Astrocyte (in vitro differentiated cells and primary cell): ENCODE measurements at regions not wholly inside any gene's neighbourhood (a gene's known extent, or its start where the extent isn't known, plus 50 kb on each side); places are given as distances from the start of the nearest gene placed in this dataset.

ENCODE experiments used
- DNase-seq: peaks from one replicate; pipeline ENCODE4 v3.0.0-alpha.2; 2010; ENCODE audit warnings: low read depth
- FAIRE-seq: peaks from 2 replicates; lab custom pipeline; 2011; peaks lifted over from hg19 to GRCh38; lab: Jason Lieb, UNC
- H2AFZ ChIP-seq: 2 replicates; pipeline ENCODE4 v1.6.0; 2012; ENCODE audit warnings: low read depth, low read length, inconsistent platforms
- H3K27ac ChIP-seq: 2 replicates; pipeline ENCODE4 v1.5.1; 2011; ENCODE audit warnings: low read depth, low read length, inconsistent platforms
- H3K27me3 ChIP-seq: 2 replicates; pipeline ENCODE4 v1.6.0; 2011; ENCODE audit warnings: low read length, inconsistent platforms; ENCODE audit not compliant: insufficient read depth
- H3K36me3 ChIP-seq: 2 replicates; pipeline ENCODE4 v1.5.1; 2011; ENCODE audit warnings: low read length, inconsistent platforms; ENCODE audit not compliant: insufficient read depth
- H3K4me1 ChIP-seq: 2 replicates; pipeline ENCODE4 v1.5.1; 2011; ENCODE audit warnings: low read length, inconsistent platforms; ENCODE audit not compliant: insufficient read depth
- H3K4me2 ChIP-seq: 2 replicates; pipeline ENCODE4 v1.6.0; 2012; ENCODE audit warnings: low read length, inconsistent platforms
- H3K4me3 ChIP-seq: 2 replicates; pipeline ENCODE4 v1.5.1; 2011; ENCODE audit warnings: low read depth, mild to moderate bottlenecking, low read length, inconsistent platforms; ENCODE audit not compliant: insufficient read depth
- H3K79me2 ChIP-seq: 2 replicates; pipeline ENCODE4 v1.6.0; 2012; ENCODE audit warnings: mild to moderate bottlenecking, low read length, inconsistent platforms; ENCODE audit not compliant: insufficient read depth
- H3K9ac ChIP-seq: 2 replicates; pipeline ENCODE4 v1.6.0; 2012; ENCODE audit warnings: mild to moderate bottlenecking, low read length, inconsistent platforms
- H3K9me3 ChIP-seq: 2 replicates; pipeline ENCODE4 v1.5.1; 2012; ENCODE audit warnings: low read depth, mild to moderate bottlenecking, low read length, inconsistent platforms; ENCODE audit not compliant: insufficient read depth
- H4K20me1 ChIP-seq: 2 replicates; pipeline ENCODE4 v1.6.0; 2012; ENCODE audit warnings: low read length, inconsistent platforms; ENCODE audit not compliant: insufficient read depth
- H3K27ac Mint-ChIP-seq: one replicate; pipeline ENCODE4 v1.8.0; 2021; ENCODE audit warnings: mild to moderate bottlenecking, mixed read lengths; ENCODE audit not compliant: unreplicated experiment
- H3K27me3 Mint-ChIP-seq: one replicate; pipeline ENCODE4 v1.8.0; 2021; ENCODE audit warnings: low read depth, mixed read lengths; ENCODE audit not compliant: unreplicated experiment
- H3K36me3 Mint-ChIP-seq: one replicate; pipeline ENCODE4 v1.8.0; 2021; ENCODE audit warnings: low read depth, mixed read lengths; ENCODE audit not compliant: unreplicated experiment
- H3K4me1 Mint-ChIP-seq: one replicate; pipeline ENCODE4 v1.8.0; 2021; ENCODE audit warnings: low read depth, mixed read lengths; ENCODE audit not compliant: unreplicated experiment
- H3K4me3 Mint-ChIP-seq: one replicate; pipeline ENCODE4 v1.8.0; 2021; ENCODE audit warnings: mild to moderate bottlenecking, moderate library complexity, mixed read lengths; ENCODE audit not compliant: unreplicated experiment
- H3K9me3 Mint-ChIP-seq: one replicate; pipeline ENCODE4 v1.8.0; 2021; ENCODE audit warnings: mild to moderate bottlenecking, mixed read lengths; ENCODE audit not compliant: unreplicated experiment
- EZH2 ChIP-seq: IDR thresholded peaks from 2 replicates; pipeline ENCODE4 v1.6.1; 2012; ENCODE audit warnings: mild to moderate bottlenecking, low read length, inconsistent platforms; ENCODE audit not compliant: insufficient read depth
- TF ChIP-seq, protein P1 (sequence below): IDR thresholded peaks from 2 replicates; pipeline ENCODE4 v1.5.1; 2011; ENCODE audit warnings: low read depth, mild to moderate bottlenecking, inconsistent platforms, low read length, moderate library complexity; ENCODE audit not compliant: insufficient read depth

DNA sequence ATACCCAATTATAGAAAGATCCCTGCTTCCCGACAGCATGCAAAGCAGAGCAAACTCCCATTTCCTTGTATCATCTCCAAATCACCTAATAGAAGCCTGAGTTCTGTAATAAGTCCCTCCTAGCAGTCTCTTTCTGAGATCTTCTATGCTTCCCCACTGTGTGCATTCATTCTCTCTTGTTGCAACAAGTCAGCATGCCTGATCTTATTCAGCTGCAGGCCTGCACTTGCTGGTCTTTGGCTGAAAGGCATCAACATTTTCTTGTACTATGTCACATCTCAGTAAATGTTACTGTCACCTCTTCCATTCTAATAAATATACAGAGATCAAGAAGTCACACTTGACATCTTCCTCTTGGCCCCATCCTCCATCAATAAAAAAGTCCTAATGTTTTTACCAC, 449.9 kb upstream of the MEX3C start:
- no peaks in the 10 kb centered on the region for H3K36me3 Mint-ChIP-seq
- H3K4me3 ChIP-seq, result no peak overlapping the region
- no peak overlapping the region for H3K27ac ChIP-seq
- no peak overlapping the region for H3K9ac ChIP-seq
- H4K20me1 ChIP-seq, result no peaks in the 10 kb centered on the region
- no peaks in the 10 kb centered on the region for H3K4me1 Mint-ChIP-seq
- DNase-seq (no peak), FAIRE-seq (no peak)
- H3K9me3 Mint-ChIP-seq, result no peaks in the 10 kb centered on the region
- no peak overlapping the region for H3K4me2 ChIP-seq
- no peak overlapping the region for H3K4me3 Mint-ChIP-seq
- no peaks in the 10 kb centered on the region for H3K27me3 ChIP-seq
- no peaks in the 10 kb centered on the region for H3K27me3 Mint-ChIP-seq
- H3K27ac Mint-ChIP-seq, result no peak overlapping the region
- no peak overlapping the region for H2AFZ ChIP-seq
- no peaks in the 10 kb centered on the region for H3K4me1 ChIP-seq
- no peaks in the 10 kb centered on the region for H3K9me3 ChIP-seq
- TF ChIP-seq EZH2, result no peak
- TF ChIP-seq, protein P1, sequence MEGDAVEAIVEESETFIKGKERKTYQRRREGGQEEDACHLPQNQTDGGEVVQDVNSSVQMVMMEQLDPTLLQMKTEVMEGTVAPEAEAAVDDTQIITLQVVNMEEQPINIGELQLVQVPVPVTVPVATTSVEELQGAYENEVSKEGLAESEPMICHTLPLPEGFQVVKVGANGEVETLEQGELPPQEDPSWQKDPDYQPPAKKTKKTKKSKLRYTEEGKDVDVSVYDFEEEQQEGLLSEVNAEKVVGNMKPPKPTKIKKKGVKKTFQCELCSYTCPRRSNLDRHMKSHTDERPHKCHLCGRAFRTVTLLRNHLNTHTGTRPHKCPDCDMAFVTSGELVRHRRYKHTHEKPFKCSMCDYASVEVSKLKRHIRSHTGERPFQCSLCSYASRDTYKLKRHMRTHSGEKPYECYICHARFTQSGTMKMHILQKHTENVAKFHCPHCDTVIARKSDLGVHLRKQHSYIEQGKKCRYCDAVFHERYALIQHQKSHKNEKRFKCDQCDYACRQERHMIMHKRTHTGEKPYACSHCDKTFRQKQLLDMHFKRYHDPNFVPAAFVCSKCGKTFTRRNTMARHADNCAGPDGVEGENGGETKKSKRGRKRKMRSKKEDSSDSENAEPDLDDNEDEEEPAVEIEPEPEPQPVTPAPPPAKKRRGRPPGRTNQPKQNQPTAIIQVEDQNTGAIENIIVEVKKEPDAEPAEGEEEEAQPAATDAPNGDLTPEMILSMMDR, result no peak
- no peaks in the 10 kb centered on the region for H3K36me3 ChIP-seq
- H3K79me2 ChIP-seq, result no peaks in the 10 kb centered on the region

DNA sequence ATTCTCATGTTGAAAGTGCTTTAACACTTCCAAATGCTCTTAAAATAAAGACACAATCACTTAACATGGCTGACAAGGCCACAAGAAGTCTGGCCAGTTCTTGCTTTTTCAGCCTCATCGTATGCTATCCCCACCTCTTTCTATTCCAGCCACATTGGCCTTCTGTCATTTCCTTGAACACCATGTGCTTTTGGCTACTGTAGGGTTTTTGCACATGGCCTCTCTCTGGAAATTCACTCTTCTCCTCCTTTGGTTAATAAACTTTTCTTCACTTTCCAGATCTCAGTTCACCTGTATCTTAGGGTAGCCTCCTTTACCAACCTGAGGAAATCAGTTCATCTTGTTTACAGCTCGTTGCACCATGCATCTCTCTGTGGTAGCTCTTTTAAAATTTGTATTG, 450.5 kb upstream of the MEX3C start:
- Histone ChIP-seq H2AFZ (no peak overlapping the region), H3K9me3 (no peaks in the 10 kb centered on the region), H3K9ac (no peak overlapping the region), H3K36me3 (no peaks in the 10 kb centered on the region), H3K27ac (no peak overlapping the region), H3K79me2 (no peaks in the 10 kb centered on the region), H3K4me1 (no peaks in the 10 kb centered on the region), H3K27me3 (no peaks in the 10 kb centered on the region), H3K4me2 (no peak overlapping the region), H4K20me1 (no peaks in the 10 kb centered on the region), H3K4me3 (no peak overlapping the region)
- no peak overlapping the region for H3K4me3 Mint-ChIP-seq
- no peaks in the 10 kb centered on the region for H3K36me3 Mint-ChIP-seq
- no peaks in the 10 kb centered on the region for H3K4me1 Mint-ChIP-seq
- no peak overlapping the region for H3K27ac Mint-ChIP-seq
- no peaks in the 10 kb centered on the region for H3K9me3 Mint-ChIP-seq
- no peaks in the 10 kb centered on the region for H3K27me3 Mint-ChIP-seq
- FAIRE-seq, result no peak
- TF ChIP-seq, protein P1, result no peak
- no peak for TF ChIP-seq EZH2
- DNase-seq, result no peak

DNA sequence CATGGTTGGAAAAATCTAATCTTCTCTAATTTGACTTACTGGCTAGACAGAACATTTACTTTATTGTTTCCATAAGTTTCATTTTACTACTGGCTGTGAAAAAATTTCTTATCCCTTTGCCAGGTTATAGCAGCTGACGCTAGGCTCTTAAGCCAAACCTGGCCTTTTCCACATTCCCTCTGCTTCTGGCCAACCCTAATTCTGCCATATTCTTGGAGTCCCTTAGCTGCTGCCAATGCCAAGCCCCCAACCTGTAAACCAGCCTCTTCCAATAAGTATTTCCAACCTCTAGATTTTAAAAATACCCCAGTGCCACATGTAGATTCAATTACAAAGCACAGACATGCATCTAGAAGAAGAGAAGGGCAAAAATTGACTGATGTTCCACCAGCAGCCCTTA, 452.3 kb upstream of the MEX3C start:
- H3K27me3 Mint-ChIP-seq, result peaks cover under 1% of the 10 kb centered on the region
- no peak overlapping the region for H3K4me2 ChIP-seq
- no peaks in the 10 kb centered on the region for H3K9me3 ChIP-seq
- H3K4me1 Mint-ChIP-seq, result no peaks in the 10 kb centered on the region
- no peak overlapping the region for H3K4me3 ChIP-seq
- TF ChIP-seq, protein P1, result no peak
- TF ChIP-seq EZH2, result no peak
- FAIRE-seq (no peak), DNase-seq (no peak)
- H3K36me3 ChIP-seq, result no peaks in the 10 kb centered on the region
- no peak overlapping the region for H3K27ac ChIP-seq
- H2AFZ ChIP-seq, result no peak overlapping the region
- H3K4me1 ChIP-seq, result no peaks in the 10 kb centered on the region
- peak overlapping the region; percentile 5 for H3K4me3 Mint-ChIP-seq
- H3K9me3 Mint-ChIP-seq, result no peaks in the 10 kb centered on the region
- H3K27ac Mint-ChIP-seq, result no peak overlapping the region
- H3K79me2 ChIP-seq, result no peaks in the 10 kb centered on the region
- no peaks in the 10 kb centered on the region for H4K20me1 ChIP-seq
- H3K27me3 ChIP-seq, result no peaks in the 10 kb centered on the region
- no peak overlapping the region for H3K9ac ChIP-seq
- no peaks in the 10 kb centered on the region for H3K36me3 Mint-ChIP-seq
